ENCODE measurements at regions not wholly inside any gene's neighbourhood (a gene's known extent, or its start where the extent isn't known, plus 50 kb on each side); places are given as distances from the start of the nearest gene placed in this dataset.

DNA sequence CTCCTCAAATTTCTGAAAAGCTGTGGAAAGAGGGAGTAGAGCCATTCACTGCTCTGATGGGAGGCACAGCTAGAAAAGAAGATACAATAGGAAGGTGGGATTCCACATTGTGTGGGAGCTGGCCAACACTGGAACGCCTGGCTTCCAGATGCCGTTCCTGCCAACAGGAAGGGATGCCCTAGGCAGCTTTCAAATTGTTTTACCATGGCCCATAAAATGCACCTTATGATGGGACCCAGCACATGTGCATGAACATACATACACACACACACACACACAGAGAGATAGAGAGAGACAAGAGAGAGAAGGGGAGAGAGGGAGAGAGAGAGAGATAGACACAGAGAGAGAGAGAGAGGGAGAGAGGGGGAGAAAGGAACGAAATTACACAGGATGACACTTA is 86.1 kb upstream of the BZW1 start:
- no peak for DNase-seq

- DNase-seq = no peak
Measured at GRCh38 chr2:200728630-200729029, 83.1 kb upstream of the BZW1 start.

DNA sequence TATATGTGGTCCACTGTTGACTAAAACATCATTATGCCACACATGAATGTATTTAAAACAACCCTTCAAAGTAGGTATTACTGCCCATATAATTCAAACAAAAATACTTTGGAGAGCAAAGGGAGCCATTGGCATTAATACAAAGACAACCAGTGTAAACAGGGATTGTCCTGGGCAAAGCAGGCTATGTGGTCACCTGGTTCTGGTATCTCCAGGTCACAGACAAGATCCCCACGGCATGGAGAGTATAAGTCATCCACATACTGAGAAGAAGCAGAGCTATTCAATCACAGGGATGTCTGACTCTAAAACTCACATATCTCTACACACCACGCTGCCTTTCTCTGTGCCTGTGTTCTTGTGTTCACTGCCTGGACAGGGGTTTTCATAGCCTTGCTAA is 81.4 kb upstream of the BZW1 start:
- no peak for DNase-seq

- no peak for DNase-seq
Measured at GRCh38 chr2:200730960-200731359, 80.8 kb upstream of the BZW1 start.

DNA sequence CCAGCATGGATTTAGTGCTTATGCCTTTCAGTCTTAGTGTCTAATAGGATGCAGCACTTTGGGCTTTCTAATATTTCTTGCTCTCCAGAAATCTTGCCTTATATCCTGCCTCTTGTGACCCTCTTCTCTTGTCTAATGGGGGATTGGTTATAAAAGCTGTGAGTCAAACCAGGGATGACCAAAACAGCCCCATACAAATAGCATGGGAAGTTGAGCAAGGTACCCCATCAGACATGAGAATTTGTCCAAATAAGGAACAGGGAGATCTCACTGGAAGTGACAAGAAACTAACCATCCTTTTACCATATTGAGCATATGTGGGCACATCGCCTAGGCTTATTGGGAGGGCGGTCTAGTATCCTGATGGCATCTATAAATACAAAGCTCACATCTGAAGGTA is 78.8 kb upstream of the BZW1 start:
- DNase-seq = no peak

GRCh38 chr2:200733713-200734198 is 78.0 kb upstream of the BZW1 start:
- no peak for DNase-seq

GRCh38 chr2:200735061-200735460 is 76.6 kb upstream of the BZW1 start:
- DNase-seq = peak; percentile 61

DNA sequence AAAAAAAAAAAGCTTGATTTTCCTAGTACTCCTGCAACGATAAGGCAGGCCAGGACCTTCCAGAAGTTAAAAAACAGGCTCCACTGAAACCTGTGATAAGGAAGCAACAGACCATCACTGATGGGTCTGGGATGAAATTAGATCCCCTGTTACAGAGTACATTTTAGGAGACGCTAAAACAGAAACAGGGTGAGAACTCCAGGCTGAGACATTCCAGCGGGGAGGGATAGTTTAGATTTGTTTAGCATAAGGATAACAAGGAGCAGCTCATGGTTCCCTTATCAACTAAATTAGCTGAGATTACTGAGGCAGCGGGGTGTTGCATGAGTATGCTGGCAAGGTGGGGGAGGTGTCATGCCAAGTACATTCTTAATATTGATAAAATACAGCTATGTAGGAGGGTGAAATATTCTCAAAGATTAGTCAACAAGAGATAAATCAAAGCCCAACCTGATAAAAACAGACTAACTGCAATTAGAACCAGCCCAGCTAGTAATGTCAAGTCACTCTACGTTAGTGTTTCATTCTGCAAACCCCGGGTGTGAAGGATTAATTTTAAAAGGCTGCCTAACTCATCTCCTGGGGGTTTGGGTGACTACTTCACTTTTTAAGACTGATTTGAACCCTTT is 75.0 kb upstream of the BZW1 start:
- no peak for DNase-seq

GRCh38 chr2:200737585-200737984 is 74.1 kb upstream of the BZW1 start:
- DNase-seq = no peak

- DNase-seq = no peak
Measured at GRCh38 chr2:200738590-200738989, 73.1 kb upstream of the BZW1 start.

DNA sequence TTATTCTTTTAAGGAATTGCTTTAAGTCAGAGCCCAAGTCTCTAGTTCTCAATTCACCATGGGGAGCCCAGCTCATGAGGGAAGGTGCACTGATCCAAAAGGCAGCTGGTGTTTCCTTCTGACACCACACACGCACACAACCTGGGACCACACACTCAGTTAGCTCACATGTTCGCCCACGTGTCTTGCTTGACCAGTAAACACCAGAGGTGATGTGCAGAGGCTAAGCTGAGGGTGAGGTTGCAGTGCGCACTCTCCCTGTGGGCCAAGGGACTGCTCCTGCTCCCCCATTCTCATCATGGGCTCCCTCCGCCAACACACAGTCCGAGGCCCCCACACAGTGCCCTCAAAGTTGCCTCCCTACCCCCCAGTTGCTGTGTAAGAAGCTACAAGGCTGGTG is 70.8 kb upstream of the BZW1 start:
- DNase-seq = no peak

DNA sequence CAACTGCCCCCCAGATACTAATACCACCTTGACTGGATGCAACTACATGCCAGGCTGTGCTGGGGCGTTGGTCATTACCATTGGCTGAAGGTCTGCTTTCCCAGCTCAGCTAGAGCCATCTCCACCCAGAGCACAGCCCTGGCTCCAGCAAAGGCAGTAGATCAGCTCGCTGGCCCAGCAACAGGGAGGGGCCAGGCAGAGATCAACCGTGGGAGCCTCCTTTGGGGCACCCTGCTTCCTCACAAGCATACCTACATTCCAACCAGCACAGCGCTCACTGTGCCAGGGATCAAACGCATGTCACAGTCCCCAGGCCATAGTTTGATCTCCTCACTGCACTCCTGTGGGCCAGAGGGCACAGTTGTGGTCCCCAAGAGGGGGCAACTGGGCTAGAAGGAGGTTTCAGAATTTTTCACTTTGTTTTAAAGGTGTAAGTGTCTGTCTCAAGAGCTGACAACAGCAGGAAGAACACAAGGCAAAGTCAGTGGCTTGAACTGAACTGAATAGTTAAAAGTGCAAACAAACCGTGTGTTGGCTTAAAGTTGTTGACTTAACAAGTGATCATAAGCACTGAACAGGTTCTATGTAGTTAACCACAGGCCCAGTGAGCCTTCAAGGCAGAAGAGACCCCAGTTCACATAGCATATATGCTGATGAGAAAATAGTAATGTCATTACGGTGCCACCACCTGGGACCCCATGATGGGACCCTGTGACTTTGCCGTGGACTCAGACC is 70.1 kb upstream of the BZW1 start:
- DNase-seq = no peak

DNA sequence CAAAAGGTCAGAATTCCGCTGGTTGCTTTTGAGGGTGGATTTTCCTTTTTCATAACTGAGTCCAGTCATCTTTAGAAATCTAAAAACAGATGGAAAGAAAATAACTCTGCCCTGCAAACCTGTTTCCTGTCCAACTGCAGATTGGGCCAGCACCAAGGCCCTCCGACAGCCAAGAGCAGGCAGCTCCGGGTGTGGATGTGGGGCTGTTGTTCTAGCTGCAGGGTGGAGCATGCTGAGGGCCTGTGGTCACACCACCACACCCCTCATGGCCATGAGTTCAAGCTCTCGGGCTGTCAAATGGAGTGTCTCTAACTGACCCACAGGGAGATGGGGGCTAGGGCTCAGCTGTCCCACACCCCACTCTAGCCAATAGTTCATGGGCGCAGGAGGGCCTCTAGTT is 69.3 kb upstream of the BZW1 start:
- DNase-seq = no peak

- no peak for DNase-seq
Measured at GRCh38 chr2:200743042-200743676, 68.6 kb upstream of the BZW1 start.

GRCh38 chr2:200744201-200744602 is 67.5 kb upstream of the BZW1 start:
- no peak for DNase-seq

- DNase-seq = no peak
Measured at GRCh38 chr2:200746301-200746700, 65.4 kb upstream of the BZW1 start.

- DNase-seq = no peak
Measured at GRCh38 chr2:200747668-200748618, 63.8 kb upstream of the BZW1 start.

DNA sequence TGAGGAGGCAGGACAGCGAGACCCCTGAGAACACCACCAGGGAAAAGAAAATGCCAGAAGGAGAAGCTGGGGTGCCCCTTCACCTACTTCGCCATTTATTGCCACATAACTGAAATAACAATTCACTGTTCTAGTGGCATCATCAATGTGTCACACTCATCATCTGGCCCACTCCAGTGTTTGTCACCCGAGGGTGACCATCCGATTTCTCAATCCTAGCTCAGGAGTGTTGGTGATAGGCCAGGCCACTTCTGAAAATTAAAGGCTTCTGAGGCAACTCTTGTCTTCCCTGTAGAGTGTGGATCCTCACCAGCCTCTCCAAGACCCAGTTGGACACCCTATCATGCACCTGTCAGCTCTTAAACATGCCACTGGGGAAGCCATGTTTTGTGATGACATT is 62.9 kb upstream of the BZW1 start:
- DNase-seq = no peak

DNA sequence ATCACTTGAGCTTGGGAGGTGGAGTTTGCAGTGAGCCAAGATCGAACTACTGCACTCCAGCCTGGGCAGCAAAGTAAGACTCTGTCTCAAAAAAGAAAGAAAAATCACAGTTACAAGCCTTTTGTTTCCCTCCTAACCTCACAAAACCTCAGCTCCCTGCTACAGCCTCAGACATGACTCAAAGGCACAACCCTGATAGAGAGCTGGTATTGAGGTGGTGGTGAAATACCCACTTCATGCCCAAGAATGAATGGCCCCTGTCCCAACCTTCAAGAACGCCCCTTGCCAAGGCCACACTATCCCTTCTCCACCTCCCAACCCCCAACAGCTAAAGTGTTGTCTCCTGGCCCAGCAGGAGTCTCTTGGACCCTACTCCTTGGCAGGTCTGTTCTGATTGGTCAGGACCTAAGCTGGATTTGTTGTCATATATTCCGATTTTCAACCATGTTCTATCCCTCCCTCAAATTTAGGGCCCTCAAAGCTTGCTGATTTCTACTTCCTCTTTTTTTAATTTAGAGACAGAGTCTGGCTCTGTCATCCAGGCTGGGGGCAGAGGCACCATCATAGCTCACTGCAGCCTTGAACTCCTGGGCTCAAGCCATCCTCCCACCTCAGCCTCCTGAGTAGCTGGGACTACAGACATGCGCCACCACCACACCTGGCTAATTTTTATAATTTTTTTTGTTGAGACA is 61.9 kb upstream of the BZW1 start:
- no peak for DNase-seq

GRCh38 chr2:200750323-200750910 is 61.3 kb upstream of the BZW1 start:
- DNase-seq = no peak

GRCh38 chr2:200751786-200752185 is 59.9 kb upstream of the BZW1 start:
- DNase-seq = no peak

DNA sequence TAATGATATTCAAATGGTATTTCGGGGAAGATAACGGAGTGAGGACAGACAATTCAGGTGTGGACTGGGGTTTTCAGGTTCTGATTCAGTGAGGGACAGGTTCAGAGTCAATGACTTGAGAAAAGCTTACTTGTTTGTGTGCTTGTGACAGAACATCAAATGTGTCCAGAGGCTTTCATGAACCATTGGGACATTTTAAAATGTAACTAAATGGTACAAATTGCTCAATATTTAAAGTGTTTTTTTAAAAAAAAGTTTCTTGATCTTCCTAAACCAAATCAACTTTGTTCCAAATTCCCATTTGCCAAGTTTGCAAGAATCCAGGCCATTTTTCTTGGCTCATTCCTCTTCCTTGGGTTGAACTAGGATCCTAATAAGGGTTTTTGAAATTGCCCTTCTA is 59.4 kb upstream of the BZW1 start:
- no peak for DNase-seq

Measured in stimulated activated CD4-positive, alpha-beta T cell treated with anti-CD3 and anti-CD28 coated beads, Interleukin-1b, Interleukin-23, amount 100 ng/mL, for 48 hours (primary cell).